Naive thymus-derived CD8-positive, alpha-beta T cell (primary cell): ENCODE measurements at regions not wholly inside any gene's neighbourhood (a gene's known extent, or its start where the extent isn't known, plus 50 kb on each side); places are given as distances from the start of the nearest gene placed in this dataset.
"Not testable (repeated sequence)": the region's sequence is repeated elsewhere in the genome, so short reads cannot be mapped to it uniquely, and the experiment has no call there.

Experiments used
- ATAC-seq, 2 donors: fragments of 150-1000 bp; cut with Tn5 transposase in 1 of 2; sonication (Bioruptor Pico), chemical (Tn5 transposase) in 1 of 2; 1 replicate in 1 of 2; 2 replicates in 1 of 2; pipeline ENCODE4 v1.10.0; 2021; ENCODE audit warnings: mild to moderate bottlenecking in 2 of 2, moderate library complexity in 2 of 2
- POLR2A ChIA-PET: fragments of 350-600 bp; sonication (Branson Sonifier 250); formaldehyde crosslinking; loops from one replicate; lab custom pipeline; 2021; ENCODE audit warnings: antibody characterized with exemption; lab: Charles Lee
- DNase-seq, 10 donors: peaks; one replicate each; pipeline versions ENCODE4 v3.0.0 to v3.0.0-alpha.2; 2020 to 2022
- H3K27ac Mint-ChIP-seq, 10 donors: one replicate each; pipeline ENCODE4 v1.8.0; 2020 to 2022; ENCODE audit warnings: mild to moderate bottlenecking in 10 of 10, mixed read lengths in 10 of 10, moderate library complexity in 4 of 10, inconsistent platforms in 1 of 10
- H3K27me3 Mint-ChIP-seq, 5 donors: one replicate each; pipeline ENCODE4 v1.8.0; 2021 to 2022; ENCODE audit warnings: mixed read lengths in 5 of 5
- H3K36me3 Mint-ChIP-seq, 3 donors: one replicate each; pipeline ENCODE4 v1.8.0; 2020 to 2022; ENCODE audit warnings: mixed read lengths in 3 of 3, mild to moderate bottlenecking in 2 of 3, inconsistent platforms in 1 of 3
- H3K4me1 Mint-ChIP-seq, 4 donors: one replicate each; pipeline ENCODE4 v1.8.0; 2021 to 2022; ENCODE audit warnings: mixed read lengths in 4 of 4
- H3K4me3 Mint-ChIP-seq, 10 donors: one replicate each; pipeline ENCODE4 v1.8.0; 2020 to 2022; ENCODE audit warnings: mild to moderate bottlenecking in 10 of 10, mixed read lengths in 10 of 10, moderate library complexity in 6 of 10, inconsistent platforms in 1 of 10
- H3K9me3 Mint-ChIP-seq, 9 donors: one replicate each; pipeline ENCODE4 v1.8.0; 2020 to 2022; ENCODE audit warnings: mixed read lengths in 9 of 9, mild to moderate bottlenecking in 3 of 9, inconsistent platforms in 1 of 9, moderate library complexity in 1 of 9

GRCh38 chr11:129750343-129751292, 65.0 kb upstream of the TMEM45B start:
- peaks cover 0 to 4% (median 0%) of the 10 kb centered on the region in 3 donors for H3K36me3 Mint-ChIP-seq
- ATAC-seq (peak; percentile 91 to 95), DNase-seq (peak; percentile 61 to 84 (median 80))
- no peak overlapping the region for H3K27ac Mint-ChIP-seq
- H3K4me3 Mint-ChIP-seq, result peak overlapping the region; percentile 13 to 71 (median 52)
- POLR2A ChIA-PET, result no interaction called here
- peaks cover 0 to 14% (median 10%) of the 10 kb centered on the region in 5 donors for H3K27me3 Mint-ChIP-seq
- peaks cover 0 to 7% (median 1%) of the 10 kb centered on the region in 4 donors for H3K4me1 Mint-ChIP-seq
- H3K9me3 Mint-ChIP-seq, result peaks cover 0 to 9% (median 0%) of the 10 kb centered on the region in 9 donors

DNA sequence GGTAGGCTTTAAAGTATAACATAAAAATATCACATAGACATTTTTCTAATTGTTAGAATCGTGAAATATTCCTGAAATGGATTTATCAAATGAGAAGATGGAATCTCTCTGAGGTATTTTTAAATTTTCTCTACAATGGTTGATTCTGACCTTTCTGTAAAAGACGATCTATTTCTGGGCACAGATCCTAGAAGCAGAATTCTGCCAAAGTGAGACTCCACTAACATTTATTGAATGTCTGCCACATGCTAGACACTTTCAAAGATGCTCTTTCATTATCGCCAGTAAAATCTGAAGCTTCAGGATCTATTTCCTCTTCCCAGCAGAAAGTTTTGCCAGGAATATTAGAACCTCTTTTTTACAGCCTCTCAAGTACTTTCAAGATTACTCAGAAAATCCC, 64.1 kb upstream of the TMEM45B start:
- Mint-ChIP-seq H3K27me3 (peaks cover 0 to 14% (median 10%) of the 10 kb centered on the region in 5 donors), H3K4me1 (peaks cover 0 to 7% (median 2%) of the 10 kb centered on the region in 4 donors), H3K9me3 (peaks cover 0 to 18% (median 4%) of the 10 kb centered on the region in 9 donors), H3K27ac (no peak overlapping the region), H3K36me3 (peaks cover 0 to 8% (median 0%) of the 10 kb centered on the region in 3 donors), H3K4me3 (no peak overlapping the region)
- POLR2A ChIA-PET, result no interaction called here
- no peak for DNase-seq
- no peak for ATAC-seq

GRCh38 chr11:129763569-129763968, 52.1 kb upstream of the TMEM45B start:
- H3K27ac Mint-ChIP-seq, H3K4me1 Mint-ChIP-seq, ATAC-seq, DNase-seq, H3K4me3 Mint-ChIP-seq, POLR2A ChIA-PET: not testable (repeated sequence)
- Mint-ChIP-seq H3K9me3 (peaks cover 0 to 13% (median 7%) of the 10 kb centered on the region in 9 donors), H3K36me3 (peaks cover 0 to 17% (median 0%) of the 10 kb centered on the region in 3 donors), H3K27me3 (peaks cover 0 to 23% (median 5%) of the 10 kb centered on the region in 5 donors)

DNA sequence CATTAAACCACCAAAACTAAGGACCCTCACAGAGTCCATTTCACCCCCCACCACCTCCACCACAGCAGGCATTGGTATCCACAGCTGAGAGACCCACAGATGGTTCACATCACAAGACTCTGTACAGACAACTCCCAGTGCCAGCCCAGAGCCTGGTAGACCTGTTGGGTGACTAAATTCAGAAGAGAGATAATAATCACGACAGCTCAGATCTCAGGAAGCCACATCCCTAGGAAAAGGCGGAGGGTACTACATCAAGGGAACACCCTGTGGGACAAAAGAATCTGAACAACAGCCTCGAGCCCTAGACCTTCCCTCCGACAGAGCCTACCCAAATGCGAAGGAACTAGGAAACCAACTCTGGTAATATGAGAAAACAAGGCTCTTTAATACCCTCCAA, 51.4 kb upstream of the TMEM45B start:
- H3K4me3 Mint-ChIP-seq, H3K4me1 Mint-ChIP-seq, DNase-seq, POLR2A ChIA-PET, ATAC-seq: not testable (repeated sequence)
- H3K27ac Mint-ChIP-seq, result peak overlapping the region in 1 of 10 donors; percentile 13
- peaks cover 3 to 19% (median 8%) of the 10 kb centered on the region in 9 donors for H3K9me3 Mint-ChIP-seq
- H3K27me3 Mint-ChIP-seq, result peaks cover 0 to 17% (median 4%) of the 10 kb centered on the region in 5 donors
- H3K36me3 Mint-ChIP-seq, result peaks cover 0 to 15% (median 4%) of the 10 kb centered on the region in 3 donors
